HepG2 (cell line): ENCODE measurements at regions not wholly inside any gene's neighbourhood (a gene's known extent, or its start where the extent isn't known, plus 50 kb on each side); places are given as distances from the start of the nearest gene placed in this dataset.

Experiments
- ATAC-seq: fragments of 200-7000 bp; cut with Tn5 transposase; 3 replicates; pipeline ENCODE4 v1.9.1; 2020; ENCODE audit warnings: mild to moderate bottlenecking, moderate library complexity
- BruUV-seq: library from RNA; stranded (reverse); fragments of 400-500 nt; replicated peaks from 2 replicates; lab custom pipeline; 2021; lab: Mats Ljungman, UMichigan
- CTCF ChIA-PET: fragments of 300-600 bp; formaldehyde crosslinking; extraction: SDS; loops from one replicate; lab custom pipeline; 2021; ENCODE audit warnings: low total read pairs, inconsistent platforms, low intra/inter-chr PET ratio; lab: Yijun Ruan, JAX
- POLR2A ChIA-PET: fragments of 350-600 bp; sonication (Branson Sonifier 250); formaldehyde crosslinking; loops from one replicate; lab custom pipeline; 2020; ENCODE audit warnings: antibody characterized with exemption, inconsistent platforms; lab: Yijun Ruan, JAX
- DNase-seq: peaks from one replicate; pipeline ENCODE4 v3.0.0-alpha.2; 2015; ENCODE audit warnings: low spot score
- FAIRE-seq: peaks from 3 replicates; lab custom pipeline; 2011; peaks lifted over from hg19 to GRCh38; lab: Jason Lieb, UNC
- H2AFZ ChIP-seq: one replicate; pipeline ENCODE4 v1.6.1; 2011; ENCODE audit warnings: low read length, inconsistent platforms
- H3K27ac ChIP-seq: fragments of 300-600 bp; 3 replicates; pipeline ENCODE4 v1.8.0; 2011; ENCODE audit warnings: mixed run types, mild to moderate bottlenecking, mixed read lengths, low read length, inconsistent platforms; ENCODE audit not compliant: insufficient read depth; ENCODE audit errors: extremely low read length
- H3K27me3 ChIP-seq, 2 experiments: fragments of 200-600 bp in 1 of 2; 2 replicates in 1 of 2; 3 replicates in 1 of 2; pipeline versions ENCODE4 v1.6.0 to v1.8.0; 2011; ENCODE audit warnings: low read length in 2 of 2, mild to moderate bottlenecking in 2 of 2, moderate library complexity in 2 of 2, inconsistent platforms in 1 of 2; ENCODE audit not compliant: insufficient read depth in 2 of 2, control insufficient read depth in 1 of 2
- H3K36me3 ChIP-seq, 2 experiments: fragments of 200-600 bp in 1 of 2; replicated peaks in 1 of 2; 2 replicates in 1 of 2; 3 replicates in 1 of 2; pipeline versions ENCODE4 v1.5.1 to v1.8.0; 2011; ENCODE audit warnings: low read length in 2 of 2, inconsistent platforms in 1 of 2; ENCODE audit not compliant: insufficient read depth in 2 of 2, control insufficient read depth in 1 of 2
- H3K4me1 ChIP-seq: 2 replicates; pipeline ENCODE4 v1.5.1; 2012; ENCODE audit warnings: low read length, inconsistent platforms; ENCODE audit not compliant: insufficient read depth
- H3K4me2 ChIP-seq: 2 replicates; pipeline ENCODE4 v1.6.0; 2011; ENCODE audit warnings: low read depth, low read length, inconsistent platforms
- H3K4me3 ChIP-seq, 3 experiments: fragments of 200-600 bp in 1 of 3; sonication (generic), shearing (Covaris generic) in 1 of 3; replicated peaks in 1 of 3; 2 replicates each; pipeline ENCODE4 v1.5.1; 2011 to 2016; ENCODE audit warnings: low read length in 3 of 3, inconsistent platforms in 2 of 3, low read depth in 2 of 3, mild to moderate bottlenecking in 2 of 3, control low read depth in 1 of 3, mixed read lengths in 1 of 3; ENCODE audit not compliant: insufficient read depth in 1 of 3
- H3K79me2 ChIP-seq: one replicate; pipeline ENCODE4 v1.6.1; 2011; ENCODE audit warnings: low read length, inconsistent platforms; ENCODE audit not compliant: insufficient read depth
- H3K9ac ChIP-seq: 2 replicates; pipeline ENCODE4 v1.6.0; 2011; ENCODE audit warnings: mild to moderate bottlenecking, low read depth, low read length, inconsistent platforms; ENCODE audit not compliant: insufficient read depth
- H3K9me3 ChIP-seq: 2 replicates; pipeline ENCODE4 v1.5.1; 2012; ENCODE audit warnings: mild to moderate bottlenecking, low read length
- H4K20me1 ChIP-seq: 2 replicates; pipeline ENCODE4 v1.6.0; 2011; ENCODE audit warnings: inconsistent platforms, mild to moderate bottlenecking, low read length, moderate library complexity; ENCODE audit not compliant: insufficient read depth
- ATM ChIP-seq: fragments of 450-650 bp; IDR thresholded peaks from 2 replicates; pipeline ENCODE4 v1.7.1; 2017; ENCODE audit warnings: mild to moderate bottlenecking, borderline replicate concordance
- CHCHD3 ChIP-seq: sonication (generic); formaldehyde crosslinking; IDR thresholded peaks from 2 replicates; pipeline ENCODE4 v1.8.0; 2022; ENCODE audit warnings: mild to moderate bottlenecking, missing genetic modification reagents, moderate library complexity
- FOXK1 ChIP-seq: sonication (generic); formaldehyde crosslinking; IDR thresholded peaks from 2 replicates; pipeline ENCODE4 v1.4.0; 2020; ENCODE audit warnings: low read depth, missing genetic modification reagents, borderline replicate concordance
- MATR3 ChIP-seq: sonication (generic); formaldehyde crosslinking; IDR thresholded peaks from 2 replicates; pipeline ENCODE4 v1.4.0; 2020; ENCODE audit warnings: missing genetic modification reagents
- PRMT3 ChIP-seq: sonication (generic); formaldehyde crosslinking; IDR thresholded peaks from 2 replicates; pipeline ENCODE4 v1.8.1; 2022; ENCODE audit warnings: low read depth, mild to moderate bottlenecking, moderate library complexity, missing genetic modification reagents, borderline replicate concordance
- RAD21 ChIP-seq: fragments of 450-650 bp; formaldehyde crosslinking; IDR thresholded peaks from 2 replicates; pipeline ENCODE4 v1.5.0; 2020; ENCODE audit warnings: mild to moderate bottlenecking
- STAG1 ChIP-seq: sonication (generic); formaldehyde crosslinking; IDR thresholded peaks from 2 replicates; pipeline ENCODE4 v1.4.0; 2020; ENCODE audit warnings: missing genetic modification reagents
- ZBTB37 ChIP-seq: sonication (generic); formaldehyde crosslinking; IDR thresholded peaks from 2 replicates; pipeline ENCODE4 v1.4.0; 2020; ENCODE audit warnings: mild to moderate bottlenecking, missing genetic modification reagents
- ZMYM4 ChIP-seq: sonication (generic); formaldehyde crosslinking; IDR thresholded peaks from 2 replicates; pipeline ENCODE4 v1.8.1; 2023; ENCODE audit warnings: mild to moderate bottlenecking, missing genetic modification reagents
- ZNF281 ChIP-seq: sonication (generic); formaldehyde crosslinking; IDR thresholded peaks from 2 replicates; pipeline ENCODE4 v1.4.0; 2020; ENCODE audit warnings: missing genetic modification reagents, borderline replicate concordance
- ZNF292 ChIP-seq: sonication (generic); formaldehyde crosslinking; IDR thresholded peaks from 2 replicates; pipeline ENCODE4 v1.8.1; 2022; ENCODE audit warnings: mild to moderate bottlenecking, low read depth, missing genetic modification reagents, borderline replicate concordance
- ZNF512B ChIP-seq: sonication (generic); formaldehyde crosslinking; IDR thresholded peaks from 2 replicates; pipeline ENCODE4 v1.5.1; 2020; ENCODE audit warnings: missing genetic modification reagents, mild to moderate bottlenecking, borderline replicate concordance
- ZNF580 ChIP-seq: IDR thresholded peaks from 2 replicates; pipeline ENCODE4 v1.6.1; 2016; ENCODE audit warnings: low read depth, borderline replicate concordance
- ZNF770 ChIP-seq: sonication (generic); formaldehyde crosslinking; IDR thresholded peaks from 2 replicates; pipeline ENCODE4 v1.5.0; 2020; ENCODE audit warnings: mild to moderate bottlenecking, missing genetic modification reagents
- WGBS: methylation state at CpG from one replicate; pipeline ENCODE4 v1.1.6; 2017; ENCODE audit warnings: low lambda C conversion rate; 5-methylcytosine and 5-hydroxymethylcytosine counted together
- in situ Hi-C: cut with HindIII; loops from 2 replicates; pipeline ENCODE4 v1.10.0; 2017; ENCODE audit warnings: low pct_unique_long_range_greater_than_20kb; ENCODE audit not compliant: extremely low pct_ligation_motif_present
- intact Hi-C: fragments of 100-400 bp; cut with micrococcal nuclease; formaldehyde crosslinking; loops from one replicate; pipeline ENCODE4 v1.10.0; 2022; ENCODE audit not compliant: unreplicated experiment

GRCh38 chr15:62549345-62549970 lies 384.4 kb upstream of the C2CD4B start:
- FAIRE-seq = peak; percentile 40
- TF ChIP-seq ZNF292 (CRISPR knock-in tag) = no peak
- TF ChIP-seq CHCHD3 (CRISPR knock-in tag) = no peak
- no peak for TF ChIP-seq ATM
- TF ChIP-seq ZNF512B (CRISPR knock-in tag) = no peak
- no peak for TF ChIP-seq ZNF281 (CRISPR knock-in tag)
- TF ChIP-seq MATR3 (CRISPR knock-in tag) = no peak
- TF ChIP-seq STAG1 = peak; percentile 66
- TF ChIP-seq ZNF580 (CRISPR knock-in tag) = no peak
- 0 out of 2 replicates have a peak, but pooled peaks have one; percentile 11 for TF ChIP-seq RAD21 (CRISPR knock-in tag)
- TF ChIP-seq PRMT3 (CRISPR knock-in tag) = no peak
- 0 out of 2 replicates have a peak, but pooled peaks have one; percentile 31 for TF ChIP-seq ZMYM4
- no peak for TF ChIP-seq ZBTB37 (CRISPR knock-in tag)
- no peak for TF ChIP-seq ZNF770 (CRISPR knock-in tag)
- TF ChIP-seq FOXK1 = no peak

More at GRCh38 chr15:62549345-62549970, 384.4 kb upstream of the C2CD4B start:
- Histone ChIP-seq H3K27ac (no peak overlapping the region), H3K79me2 (no peaks in the 10 kb centered on the region), H3K9ac (no peak overlapping the region), H3K27me3 (no peaks in the 10 kb centered on the region), H3K4me3 (no peak overlapping the region), H3K4me1 (no peaks in the 10 kb centered on the region), H4K20me1 (no peaks in the 10 kb centered on the region), H2AFZ (no peak overlapping the region), H3K4me2 (no peak overlapping the region), H3K9me3 (no peaks in the 10 kb centered on the region), H3K36me3 (no peaks in the 10 kb centered on the region)
- 41% methylated on average over 5 of the region's 5 CpGs for WGBS
- in situ Hi-C loops (loop anchor here (10.0 kb wide), 1 partner anchor 155 kb away; the partner anchor contains the start of gene TLN2), intact Hi-C loops (loop anchor here (5.0 kb wide), 1 partner anchor 157 kb away; the partner anchor contains the start of gene TLN2)
- DNase-seq = peak; percentile 40
- POLR2A ChIA-PET = no interaction called here
- ATAC-seq = peak; percentile 74
- CTCF ChIA-PET = no interaction called here
- no TSS peak for BruUV-seq
